ENCODE measurements at regions not wholly inside any gene's neighbourhood (a gene's known extent, or its start where the extent isn't known, plus 50 kb on each side); places are given as distances from the start of the nearest gene placed in this dataset.

DNA sequence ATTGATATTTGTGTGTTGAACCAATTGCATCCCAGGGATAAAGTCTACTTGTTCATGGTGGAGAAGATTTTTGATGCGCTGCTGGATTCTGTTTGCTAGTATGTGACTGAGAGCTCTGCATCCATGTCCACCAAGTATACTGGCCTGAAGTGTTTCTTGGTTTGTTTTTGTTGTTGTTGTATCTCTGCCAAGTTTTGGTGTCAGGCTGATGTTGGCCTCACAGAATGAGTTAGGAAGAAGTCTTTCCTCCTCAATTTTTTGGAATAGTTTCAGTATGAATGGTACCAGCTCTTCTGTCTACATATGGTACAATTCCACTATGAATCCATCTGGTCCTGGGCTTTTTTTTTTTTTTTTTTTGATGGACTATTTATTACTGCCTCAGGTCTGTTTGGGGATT lies 50.9 kb upstream of the OSTN start:
- no peak for TF ChIP-seq CTCF (IDR thresholded peaks at IDR 0.05)
- ATAC-seq (ENCODE audit: low read depth) (no peak), DNase-seq (no peak)
- H3K27ac Mint-ChIP-seq = no peak overlapping the region
- peaks cover 39% of the 10 kb centered on the region for H3K4me1 Mint-ChIP-seq
- H3K9me3 Mint-ChIP-seq = peaks cover 8% of the 10 kb centered on the region
- H3K4me3 Mint-ChIP-seq = no peak overlapping the region
- no peaks in the 10 kb centered on the region for H3K27me3 Mint-ChIP-seq
- no peaks in the 10 kb centered on the region for H3K36me3 Mint-ChIP-seq (ENCODE audit: low read depth)
- CTCF ChIA-PET = no interaction called here
- intact Hi-C loops (cut with micrococcal nuclease) = no loop called here
- POLR2A ChIA-PET = no interaction called here

DNA sequence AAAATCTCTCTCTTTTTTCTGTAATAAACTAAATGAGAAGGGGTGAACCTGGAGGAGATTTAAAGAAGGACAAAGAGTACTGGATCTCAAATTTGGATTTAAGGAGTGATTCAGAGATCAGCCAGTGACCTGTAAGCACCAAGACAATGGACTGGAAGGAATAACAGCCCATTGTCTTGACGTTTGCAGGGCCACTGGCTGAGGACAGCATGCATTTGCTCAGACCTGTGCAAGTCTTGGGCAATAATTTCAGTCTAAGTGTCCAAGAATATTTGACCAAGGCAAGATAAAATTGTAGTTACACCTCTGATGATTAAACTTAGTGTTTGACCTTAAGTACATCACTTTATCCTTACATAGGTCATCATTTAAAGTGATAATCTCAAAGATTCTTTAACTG lies 55.8 kb upstream of the OSTN start:
- DNase-seq (no peak), ATAC-seq (ENCODE audit: low read depth) (no peak)
- H3K4me3 Mint-ChIP-seq = no peak overlapping the region
- ChIA-PET CTCF (no interaction called here), POLR2A (no interaction called here)
- no peak overlapping the region for H3K27ac Mint-ChIP-seq
- no peaks in the 10 kb centered on the region for H3K36me3 Mint-ChIP-seq (ENCODE audit: low read depth)
- intact Hi-C loops (cut with micrococcal nuclease) = no loop called here
- TF ChIP-seq CTCF (IDR thresholded peaks at IDR 0.05) = no peak
- peaks cover 71% of the 10 kb centered on the region for H3K4me1 Mint-ChIP-seq
- H3K9me3 Mint-ChIP-seq = peaks cover 4% of the 10 kb centered on the region
- H3K27me3 Mint-ChIP-seq = no peaks in the 10 kb centered on the region

DNA sequence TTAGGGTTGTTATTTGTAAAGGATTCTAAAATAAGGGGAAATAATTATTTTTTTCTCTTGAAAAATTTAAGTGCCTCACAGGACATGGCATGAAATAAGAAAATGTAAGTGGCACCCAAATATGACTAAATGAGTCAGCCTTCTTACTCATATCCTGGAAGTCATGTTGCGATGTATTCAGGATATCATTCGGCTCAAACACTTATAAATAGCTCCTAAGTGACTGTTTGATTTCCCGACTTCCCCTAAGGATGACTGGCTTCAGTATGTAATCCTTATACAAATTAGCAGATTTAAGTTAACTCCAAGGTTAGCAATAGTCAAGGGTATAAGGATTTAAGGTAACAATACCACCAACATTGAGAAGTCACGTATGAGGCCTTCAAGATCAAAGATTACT lies 57.3 kb upstream of the OSTN start:
- ChIA-PET POLR2A (no interaction called here), CTCF (no interaction called here)
- Mint-ChIP-seq H3K4me1 (peaks cover 69% of the 10 kb centered on the region), H3K27me3 (no peaks in the 10 kb centered on the region), H3K36me3 (ENCODE audit: low read depth) (no peaks in the 10 kb centered on the region), H3K27ac (no peak overlapping the region), H3K9me3 (peaks cover 4% of the 10 kb centered on the region), H3K4me3 (no peak overlapping the region)
- TF ChIP-seq CTCF (IDR thresholded peaks at IDR 0.05) = no peak
- intact Hi-C loops (cut with micrococcal nuclease) = no loop called here
- DNase-seq (no peak), ATAC-seq (ENCODE audit: low read depth) (no peak)

DNA sequence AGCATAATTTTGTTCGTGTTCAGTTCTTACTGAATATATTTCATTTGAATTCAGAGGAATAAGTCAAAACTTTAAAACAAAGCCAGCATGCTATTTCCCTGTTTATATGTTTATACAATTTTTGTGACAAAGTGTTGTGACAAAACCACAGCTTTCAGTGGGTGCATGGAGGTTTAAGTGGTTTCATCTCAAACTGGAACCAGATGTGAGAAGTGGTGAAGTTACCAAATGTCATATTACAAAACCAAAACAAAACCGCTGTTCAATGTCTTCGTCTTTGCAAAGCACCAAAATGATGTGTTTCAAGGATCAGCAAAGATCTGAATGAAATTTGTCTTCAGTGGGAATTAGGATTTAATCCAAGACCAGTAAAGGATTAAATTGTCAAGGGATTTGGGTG lies 59.3 kb upstream of the OSTN start:
- intact Hi-C loops (cut with micrococcal nuclease) = loop anchor here (5.0 kb wide), 1 partner anchor 98 kb away; no protein-coding TSS in a partner anchor
- ChIA-PET CTCF (no interaction called here), POLR2A (no interaction called here)
- H3K4me1 Mint-ChIP-seq = peaks cover 61% of the 10 kb centered on the region
- no peak overlapping the region for H3K4me3 Mint-ChIP-seq
- H3K9me3 Mint-ChIP-seq = no peaks in the 10 kb centered on the region
- ATAC-seq (ENCODE audit: low read depth) (no peak), DNase-seq (no peak)
- H3K27me3 Mint-ChIP-seq = no peaks in the 10 kb centered on the region
- H3K27ac Mint-ChIP-seq = no peak overlapping the region
- no peaks in the 10 kb centered on the region for H3K36me3 Mint-ChIP-seq (ENCODE audit: low read depth)
- no peak for TF ChIP-seq CTCF (IDR thresholded peaks at IDR 0.05)

DNA sequence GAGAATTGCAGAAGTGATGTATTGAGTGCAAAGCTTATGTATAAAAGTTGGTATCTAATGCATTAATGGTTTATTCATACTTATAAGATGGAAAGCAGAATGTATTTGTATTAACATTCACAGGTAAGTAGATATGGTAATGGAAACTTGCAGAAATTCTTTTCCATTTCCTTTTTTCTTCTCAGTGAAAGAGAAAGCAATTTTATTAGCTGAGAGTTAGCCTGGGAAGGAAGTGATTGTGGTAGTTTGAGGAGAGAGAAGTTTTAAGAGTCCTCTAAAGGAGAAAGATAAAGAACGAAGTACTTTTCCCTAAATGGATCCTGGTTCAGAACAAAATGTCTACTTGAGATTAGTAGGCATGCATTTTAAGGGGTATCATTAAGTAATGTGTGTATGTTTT lies 60.1 kb upstream of the OSTN start:
- no peaks in the 10 kb centered on the region for H3K27me3 Mint-ChIP-seq
- POLR2A ChIA-PET = interaction anchor here (0.5 kb wide), 1 partner anchor 821 kb away, joined by 5 read pairs; no protein-coding TSS in a partner anchor
- no peaks in the 10 kb centered on the region for H3K36me3 Mint-ChIP-seq (ENCODE audit: low read depth)
- peaks cover 56% of the 10 kb centered on the region for H3K4me1 Mint-ChIP-seq
- H3K9me3 Mint-ChIP-seq = no peaks in the 10 kb centered on the region
- intact Hi-C loops (cut with micrococcal nuclease) = loop anchor here (5.0 kb wide), 1 partner anchor 98 kb away; no protein-coding TSS in a partner anchor
- no peak for ATAC-seq (ENCODE audit: low read depth)
- peak overlapping the region; percentile 57 for H3K27ac Mint-ChIP-seq
- H3K4me3 Mint-ChIP-seq = no peak overlapping the region
- DNase-seq = no peak
- CTCF ChIA-PET = interaction anchor here (1.0 kb wide), 1 partner anchor 1306 kb away, joined by 3 read pairs; no protein-coding TSS in a partner anchor
- TF ChIP-seq CTCF (IDR thresholded peaks at IDR 0.05) = no peak

All from activated B cell treated with CpG ODN at 0.5 μM for 24 hours (primary cell).